ENCODE measurements at regions not wholly inside any gene's neighbourhood (a gene's known extent, or its start where the extent isn't known, plus 50 kb on each side); places are given as distances from the start of the nearest gene placed in this dataset.

DNA sequence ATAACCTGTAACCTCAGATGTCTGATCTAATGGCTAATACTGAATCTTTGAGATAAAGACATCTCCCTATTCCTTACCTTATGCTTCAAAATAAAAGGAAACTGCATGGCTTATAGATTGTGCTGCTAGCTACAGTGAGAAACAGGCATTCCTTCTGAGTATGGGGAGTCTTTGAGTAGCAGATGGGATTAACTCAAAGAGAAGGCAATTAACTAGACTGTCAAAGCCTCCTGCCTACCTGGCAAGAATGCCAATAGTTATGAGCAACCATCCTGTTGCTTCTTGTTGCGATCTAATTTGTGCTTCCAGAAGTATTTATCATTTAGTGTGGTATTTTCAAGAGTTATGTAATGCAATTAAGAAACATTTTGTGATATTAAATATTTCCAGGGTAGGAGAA is 660.0 kb upstream of the TMEFF2 start:
- no peaks in the 10 kb centered on the region for H3K36me3 ChIP-seq (ENCODE audit: control insufficient read depth in 2 of 4, insufficient read depth in 4 of 4, low read length in 3 of 4)
- FAIRE-seq (no peak), DNase-seq (ENCODE audit: low read depth in 1 of 2, low spot score in 2 of 2) (no peak)
- H3K79me2 ChIP-seq (ENCODE audit: control insufficient read depth in 1 of 2, insufficient read depth in 2 of 2, low read length in 2 of 2), result no peaks in the 10 kb centered on the region
- H2BK120ac ChIP-seq (replicated peaks; ENCODE audit: low read depth, low read length), result no peak overlapping the region
- H3K9me3 ChIP-seq (ENCODE audit: insufficient read depth in 2 of 2, low read depth in 1 of 2, low read length in 1 of 2), result no peaks in the 10 kb centered on the region
- no peak overlapping the region for H3K14ac ChIP-seq (ENCODE audit: insufficient read length)
- POLR2A ChIA-PET (ENCODE audit: partially characterized antibody), result no interaction called here
- no peaks in the 10 kb centered on the region for H3K79me1 ChIP-seq (ENCODE audit: low read depth, low read length)
- H4K91ac ChIP-seq (replicated peaks; ENCODE audit: insufficient read length, low read length), result no peak overlapping the region
- H3K4me2 ChIP-seq (ENCODE audit: insufficient read depth in 1 of 2, low read depth in 2 of 2, low read length in 2 of 2), result no peak overlapping the region
- no peak overlapping the region for H2BK5ac ChIP-seq (ENCODE audit: low read depth, low read length)
- H3K4me1 ChIP-seq (replicated peaks in 1 of 4; ENCODE audit: control insufficient read depth in 3 of 4, insufficient read depth in 4 of 4, low read length in 3 of 4), result no peaks in the 10 kb centered on the region
- H4K20me1 ChIP-seq (replicated peaks in 1 of 2; ENCODE audit: control insufficient read depth in 1 of 2, insufficient read depth in 2 of 2, low read length in 2 of 2), result no peaks in the 10 kb centered on the region
- no peak overlapping the region for H3K23ac ChIP-seq (ENCODE audit: insufficient read length)
- H2AFZ ChIP-seq (ENCODE audit: low read length), result no peak overlapping the region
- WGBS, 2 experiments (ENCODE audit: extremely low coverage in 1 of 2, insufficient coverage in 1 of 2, insufficient read length in 1 of 2, insufficient replicate concordance in 2 of 2, low coverage in 1 of 2, low lambda C conversion rate in 2 of 2, missing lambda C conversion rate in 1 of 2), result 100% methylated on average over 1 of the region's 1 CpG; no CpG with 5 or more reads in 1 of the 2 experiments
- H2BK15ac ChIP-seq (ENCODE audit: low read length), result no peak overlapping the region
- no peak overlapping the region for H2AK5ac ChIP-seq (ENCODE audit: low read depth, low read length)
- no peak overlapping the region for H3K9ac ChIP-seq (replicated peaks in 1 of 4; ENCODE audit: extremely low read depth in 1 of 4, low read depth in 3 of 4, low read length in 3 of 4)
- no peak overlapping the region for H3K27ac ChIP-seq (ENCODE audit: low read depth, low read length)
- H3K23me2 ChIP-seq (ENCODE audit: low read depth, low read length), result no peaks in the 10 kb centered on the region
- H3K27me3 ChIP-seq (replicated peaks in 1 of 4; ENCODE audit: control insufficient read depth in 3 of 4, extremely low read depth in 1 of 4, insufficient read depth in 3 of 4, low read length in 3 of 4), result no peaks in the 10 kb centered on the region
- H4K8ac ChIP-seq (ENCODE audit: extremely low read depth, insufficient read depth, low read length), result no peak overlapping the region
- no peak overlapping the region for H3K4me3 ChIP-seq (ENCODE audit: extremely low read depth in 1 of 4, insufficient read depth in 2 of 4, low read depth in 3 of 4, low read length in 4 of 4)
- no peak overlapping the region for H3K4ac ChIP-seq (replicated peaks; ENCODE audit: insufficient read length, low read depth, low read length)
- H3K18ac ChIP-seq (ENCODE audit: extremely low read depth, low read length), result no peak overlapping the region
- H4K5ac ChIP-seq (ENCODE audit: insufficient read length, low read depth, low read length), result no peak overlapping the region
- no peak overlapping the region for H2BK12ac ChIP-seq (ENCODE audit: low read depth, low read length)
- CTCF ChIA-PET (ENCODE audit: partially characterized antibody), result no interaction called here
- H3K56ac ChIP-seq (replicated peaks; ENCODE audit: insufficient read length, low read depth, low read length), result no peak overlapping the region
- no peak overlapping the region for H2BK20ac ChIP-seq (ENCODE audit: low read length)
- no peak for TF ChIP-seq SIN3A (conservative IDR thresholded peaks at IDR 0.05 in 1 of 2, IDR thresholded peaks at IDR 0.05 in 1 of 2; ENCODE audit: low read depth in 1 of 2, low read length in 2 of 2)
- TF ChIP-seq RXRA (IDR thresholded peaks at IDR 0.05; ENCODE audit: insufficient read depth, low read depth, low read length), result no peak
- TF ChIP-seq CHD2 (IDR thresholded peaks at IDR 0.05; ENCODE audit: low read length), result no peak
- TF ChIP-seq E2F6 (IDR thresholded peaks at IDR 0.05), result no peak
